ENCODE measurements at regions not wholly inside any gene's neighbourhood (a gene's known extent, or its start where the extent isn't known, plus 50 kb on each side); places are given as distances from the start of the nearest gene placed in this dataset.

GRCh38 chr3:109702252-109702651, 364.9 kb upstream of the DPPA4 start:
- peaks cover 6% of the 10 kb centered on the region for H3K9me3 Mint-ChIP-seq
- ChIA-PET CTCF (interaction anchor here (1.2 kb wide), 1 partner anchor 101 kb away, joined by 3 read pairs; no protein-coding TSS in a partner anchor), POLR2A (no interaction called here)
- H3K27ac Mint-ChIP-seq, result no peak overlapping the region
- no peaks in the 10 kb centered on the region for H3K36me3 Mint-ChIP-seq
- DNase-seq (ENCODE audit: low spot score) (no peak), ATAC-seq (no peak)
- H3K4me3 Mint-ChIP-seq, result no peak overlapping the region
- TF ChIP-seq, protein P1, sequence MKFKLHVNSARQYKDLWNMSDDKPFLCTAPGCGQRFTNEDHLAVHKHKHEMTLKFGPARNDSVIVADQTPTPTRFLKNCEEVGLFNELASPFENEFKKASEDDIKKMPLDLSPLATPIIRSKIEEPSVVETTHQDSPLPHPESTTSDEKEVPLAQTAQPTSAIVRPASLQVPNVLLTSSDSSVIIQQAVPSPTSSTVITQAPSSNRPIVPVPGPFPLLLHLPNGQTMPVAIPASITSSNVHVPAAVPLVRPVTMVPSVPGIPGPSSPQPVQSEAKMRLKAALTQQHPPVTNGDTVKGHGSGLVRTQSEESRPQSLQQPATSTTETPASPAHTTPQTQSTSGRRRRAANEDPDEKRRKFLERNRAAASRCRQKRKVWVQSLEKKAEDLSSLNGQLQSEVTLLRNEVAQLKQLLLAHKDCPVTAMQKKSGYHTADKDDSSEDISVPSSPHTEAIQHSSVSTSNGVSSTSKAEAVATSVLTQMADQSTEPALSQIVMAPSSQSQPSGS (CRISPR knock-in tag; IDR thresholded peaks at IDR 0.05; ENCODE audit: borderline replicate concordance, low read depth), result no peak
- TF ChIP-seq USF2 (CRISPR knock-in tag; IDR thresholded peaks at IDR 0.05) (no peak), SMAD3 (CRISPR knock-in tag; IDR thresholded peaks at IDR 0.05; ENCODE audit: borderline replicate concordance) (no peak), ZNF121 (CRISPR knock-in tag; IDR thresholded peaks at IDR 0.05) (no peak)
- TF ChIP-seq, protein P2, sequence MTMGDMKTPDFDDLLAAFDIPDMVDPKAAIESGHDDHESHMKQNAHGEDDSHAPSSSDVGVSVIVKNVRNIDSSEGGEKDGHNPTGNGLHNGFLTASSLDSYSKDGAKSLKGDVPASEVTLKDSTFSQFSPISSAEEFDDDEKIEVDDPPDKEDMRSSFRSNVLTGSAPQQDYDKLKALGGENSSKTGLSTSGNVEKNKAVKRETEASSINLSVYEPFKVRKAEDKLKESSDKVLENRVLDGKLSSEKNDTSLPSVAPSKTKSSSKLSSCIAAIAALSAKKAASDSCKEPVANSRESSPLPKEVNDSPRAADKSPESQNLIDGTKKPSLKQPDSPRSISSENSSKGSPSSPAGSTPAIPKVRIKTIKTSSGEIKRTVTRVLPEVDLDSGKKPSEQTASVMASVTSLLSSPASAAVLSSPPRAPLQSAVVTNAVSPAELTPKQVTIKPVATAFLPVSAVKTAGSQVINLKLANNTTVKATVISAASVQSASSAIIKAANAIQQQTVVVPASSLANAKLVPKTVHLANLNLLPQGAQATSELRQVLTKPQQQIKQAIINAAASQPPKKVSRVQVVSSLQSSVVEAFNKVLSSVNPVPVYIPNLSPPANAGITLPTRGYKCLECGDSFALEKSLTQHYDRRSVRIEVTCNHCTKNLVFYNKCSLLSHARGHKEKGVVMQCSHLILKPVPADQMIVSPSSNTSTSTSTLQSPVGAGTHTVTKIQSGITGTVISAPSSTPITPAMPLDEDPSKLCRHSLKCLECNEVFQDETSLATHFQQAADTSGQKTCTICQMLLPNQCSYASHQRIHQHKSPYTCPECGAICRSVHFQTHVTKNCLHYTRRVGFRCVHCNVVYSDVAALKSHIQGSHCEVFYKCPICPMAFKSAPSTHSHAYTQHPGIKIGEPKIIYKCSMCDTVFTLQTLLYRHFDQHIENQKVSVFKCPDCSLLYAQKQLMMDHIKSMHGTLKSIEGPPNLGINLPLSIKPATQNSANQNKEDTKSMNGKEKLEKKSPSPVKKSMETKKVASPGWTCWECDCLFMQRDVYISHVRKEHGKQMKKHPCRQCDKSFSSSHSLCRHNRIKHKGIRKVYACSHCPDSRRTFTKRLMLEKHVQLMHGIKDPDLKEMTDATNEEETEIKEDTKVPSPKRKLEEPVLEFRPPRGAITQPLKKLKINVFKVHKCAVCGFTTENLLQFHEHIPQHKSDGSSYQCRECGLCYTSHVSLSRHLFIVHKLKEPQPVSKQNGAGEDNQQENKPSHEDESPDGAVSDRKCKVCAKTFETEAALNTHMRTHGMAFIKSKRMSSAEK (CRISPR knock-in tag; IDR thresholded peaks at IDR 0.05; ENCODE audit: borderline replicate concordance), result no peak
- TF ChIP-seq, protein P3, sequence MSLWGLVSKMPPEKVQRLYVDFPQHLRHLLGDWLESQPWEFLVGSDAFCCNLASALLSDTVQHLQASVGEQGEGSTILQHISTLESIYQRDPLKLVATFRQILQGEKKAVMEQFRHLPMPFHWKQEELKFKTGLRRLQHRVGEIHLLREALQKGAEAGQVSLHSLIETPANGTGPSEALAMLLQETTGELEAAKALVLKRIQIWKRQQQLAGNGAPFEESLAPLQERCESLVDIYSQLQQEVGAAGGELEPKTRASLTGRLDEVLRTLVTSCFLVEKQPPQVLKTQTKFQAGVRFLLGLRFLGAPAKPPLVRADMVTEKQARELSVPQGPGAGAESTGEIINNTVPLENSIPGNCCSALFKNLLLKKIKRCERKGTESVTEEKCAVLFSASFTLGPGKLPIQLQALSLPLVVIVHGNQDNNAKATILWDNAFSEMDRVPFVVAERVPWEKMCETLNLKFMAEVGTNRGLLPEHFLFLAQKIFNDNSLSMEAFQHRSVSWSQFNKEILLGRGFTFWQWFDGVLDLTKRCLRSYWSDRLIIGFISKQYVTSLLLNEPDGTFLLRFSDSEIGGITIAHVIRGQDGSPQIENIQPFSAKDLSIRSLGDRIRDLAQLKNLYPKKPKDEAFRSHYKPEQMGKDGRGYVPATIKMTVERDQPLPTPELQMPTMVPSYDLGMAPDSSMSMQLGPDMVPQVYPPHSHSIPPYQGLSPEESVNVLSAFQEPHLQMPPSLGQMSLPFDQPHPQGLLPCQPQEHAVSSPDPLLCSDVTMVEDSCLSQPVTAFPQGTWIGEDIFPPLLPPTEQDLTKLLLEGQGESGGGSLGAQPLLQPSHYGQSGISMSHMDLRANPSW (CRISPR knock-in tag; conservative IDR thresholded peaks at IDR 0.05; ENCODE audit: low read depth), result no peak
- H3K27me3 Mint-ChIP-seq (ENCODE audit: low read depth), result no peaks in the 10 kb centered on the region; the same call in 1 of the 2 replicates
- no peaks in the 10 kb centered on the region for H3K4me1 Mint-ChIP-seq

DNA sequence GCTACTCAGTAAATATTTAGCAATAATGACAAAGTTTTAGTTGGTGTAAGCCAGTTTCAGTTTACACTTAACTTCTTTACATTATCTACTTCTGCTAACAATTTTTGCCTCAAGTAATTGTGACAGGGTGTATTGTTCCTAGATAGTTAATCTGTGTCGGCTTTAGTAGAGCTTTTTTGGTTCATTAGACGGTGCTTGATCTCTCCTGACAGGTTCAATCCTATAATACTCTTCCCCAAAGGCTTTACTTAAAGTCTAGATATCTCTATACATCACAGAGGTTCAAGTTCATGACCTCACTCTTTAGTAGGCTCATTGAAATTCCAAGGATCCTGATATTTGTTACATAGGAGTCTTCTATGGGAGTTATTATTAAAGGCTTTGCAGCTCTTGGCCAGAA, 365.6 kb upstream of the DPPA4 start:
- DNase-seq (ENCODE audit: low spot score), result no peak
- no peak overlapping the region for H3K4me3 Mint-ChIP-seq
- TF ChIP-seq, protein P4, sequence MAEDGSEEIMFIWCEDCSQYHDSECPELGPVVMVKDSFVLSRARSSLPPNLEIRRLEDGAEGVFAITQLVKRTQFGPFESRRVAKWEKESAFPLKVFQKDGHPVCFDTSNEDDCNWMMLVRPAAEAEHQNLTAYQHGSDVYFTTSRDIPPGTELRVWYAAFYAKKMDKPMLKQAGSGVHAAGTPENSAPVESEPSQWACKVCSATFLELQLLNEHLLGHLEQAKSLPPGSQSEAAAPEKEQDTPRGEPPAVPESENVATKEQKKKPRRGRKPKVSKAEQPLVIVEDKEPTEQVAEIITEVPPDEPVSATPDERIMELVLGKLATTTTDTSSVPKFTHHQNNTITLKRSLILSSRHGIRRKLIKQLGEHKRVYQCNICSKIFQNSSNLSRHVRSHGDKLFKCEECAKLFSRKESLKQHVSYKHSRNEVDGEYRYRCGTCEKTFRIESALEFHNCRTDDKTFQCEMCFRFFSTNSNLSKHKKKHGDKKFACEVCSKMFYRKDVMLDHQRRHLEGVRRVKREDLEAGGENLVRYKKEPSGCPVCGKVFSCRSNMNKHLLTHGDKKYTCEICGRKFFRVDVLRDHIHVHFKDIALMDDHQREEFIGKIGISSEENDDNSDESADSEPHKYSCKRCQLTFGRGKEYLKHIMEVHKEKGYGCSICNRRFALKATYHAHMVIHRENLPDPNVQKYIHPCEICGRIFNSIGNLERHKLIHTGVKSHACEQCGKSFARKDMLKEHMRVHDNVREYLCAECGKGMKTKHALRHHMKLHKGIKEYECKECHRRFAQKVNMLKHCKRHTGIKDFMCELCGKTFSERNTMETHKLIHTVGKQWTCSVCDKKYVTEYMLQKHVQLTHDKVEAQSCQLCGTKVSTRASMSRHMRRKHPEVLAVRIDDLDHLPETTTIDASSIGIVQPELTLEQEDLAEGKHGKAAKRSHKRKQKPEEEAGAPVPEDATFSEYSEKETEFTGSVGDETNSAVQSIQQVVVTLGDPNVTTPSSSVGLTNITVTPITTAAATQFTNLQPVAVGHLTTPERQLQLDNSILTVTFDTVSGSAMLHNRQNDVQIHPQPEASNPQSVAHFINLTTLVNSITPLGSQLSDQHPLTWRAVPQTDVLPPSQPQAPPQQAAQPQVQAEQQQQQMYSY (CRISPR knock-in tag; IDR thresholded peaks at IDR 0.05), result no peak
- TF ChIP-seq, protein P3 (CRISPR knock-in tag; conservative IDR thresholded peaks at IDR 0.05; ENCODE audit: low read depth), result no peak
- TF ChIP-seq USF2 (CRISPR knock-in tag; IDR thresholded peaks at IDR 0.05) (no peak), AFF4 (CRISPR knock-in tag; IDR thresholded peaks at IDR 0.05; ENCODE audit: borderline replicate concordance) (no peak), E2F1 (CRISPR knock-in tag; IDR thresholded peaks at IDR 0.05) (no peak)

More for the DNA sequence above, 365.6 kb upstream of the DPPA4 start:
- ATAC-seq, result no peak
- CTCF ChIA-PET, result interaction anchor here (1.2 kb wide), 1 partner anchor 100 kb away, joined by 3 read pairs; no protein-coding TSS in a partner anchor
- POLR2A ChIA-PET, result no interaction called here
- Mint-ChIP-seq H3K36me3 (no peaks in the 10 kb centered on the region), H3K27ac (no peak overlapping the region), H3K27me3 (ENCODE audit: low read depth) (no peaks in the 10 kb centered on the region; the same call in 1 of the 2 replicates), H3K4me1 (no peaks in the 10 kb centered on the region), H3K9me3 (peaks cover 6% of the 10 kb centered on the region)

Data from WTC11 (cell line).